ENCODE measurements at regions not wholly inside any gene's neighbourhood (a gene's known extent, or its start where the extent isn't known, plus 50 kb on each side); places are given as distances from the start of the nearest gene placed in this dataset.
A peak's percentile ranks its signal among the peaks of the same experiment; 100 is the strongest.
"Not testable (repeated sequence)": the region's sequence is repeated elsewhere in the genome, so short reads cannot be mapped to it uniquely, and the experiment has no call there.

GRCh38 chr10:80697926-80698325 lies 160.2 kb downstream of the SH2D4B start:
- DNase-seq: no peak

GRCh38 chr10:80699602-80700039 lies 161.9 kb downstream of the SH2D4B start:
- DNase-seq: peak; percentile 64

GRCh38 chr10:80700252-80700651 lies 162.6 kb downstream of the SH2D4B start:
- DNase-seq: no peak

- DNase-seq: no peak
Observed at GRCh38 chr10:80700760-80701444, 163.2 kb downstream of the SH2D4B start.

GRCh38 chr10:80701706-80702105 lies 164.0 kb downstream of the SH2D4B start:
- no peak for DNase-seq

GRCh38 chr10:80702143-80702542 lies 164.4 kb downstream of the SH2D4B start:
- DNase-seq: no peak

- DNase-seq: no peak
Observed at GRCh38 chr10:80705899-80706298, 168.2 kb downstream of the SH2D4B start.

- no peak for DNase-seq
Observed at GRCh38 chr10:80708185-80708584, 170.5 kb downstream of the SH2D4B start.

GRCh38 chr10:80708808-80709207 lies 171.1 kb downstream of the SH2D4B start:
- DNase-seq: no peak

GRCh38 chr10:80709866-80710265 lies 172.2 kb downstream of the SH2D4B start:
- DNase-seq: no peak

GRCh38 chr10:80713398-80713928 lies 175.8 kb downstream of the SH2D4B start:
- no peak for DNase-seq

GRCh38 chr10:80714566-80714965 lies 176.9 kb downstream of the SH2D4B start:
- DNase-seq: no peak

- DNase-seq: no peak
Observed at GRCh38 chr10:80718024-80718423, 180.3 kb downstream of the SH2D4B start.

GRCh38 chr10:80719935-80720334 lies 182.2 kb downstream of the SH2D4B start:
- no peak for DNase-seq

GRCh38 chr10:80720549-80720948 lies 182.8 kb downstream of the SH2D4B start:
- no peak for DNase-seq

GRCh38 chr10:80728354-80728753 lies 190.7 kb downstream of the SH2D4B start:
- DNase-seq: not testable (repeated sequence)

GRCh38 chr10:80729896-80730295 lies 192.2 kb downstream of the SH2D4B start:
- no peak for DNase-seq

- no peak for DNase-seq
Observed at GRCh38 chr10:80730522-80730921, 192.8 kb downstream of the SH2D4B start.

- DNase-seq: no peak
Observed at GRCh38 chr10:80734589-80734988, 196.9 kb downstream of the SH2D4B start.

GRCh38 chr10:80737209-80737608 lies 199.5 kb downstream of the SH2D4B start:
- no peak for DNase-seq

GRCh38 chr10:80739328-80739727 lies 201.6 kb downstream of the SH2D4B start:
- no peak for DNase-seq

GRCh38 chr10:80739963-80740715 lies 202.4 kb downstream of the SH2D4B start:
- DNase-seq: no peak

- no peak for DNase-seq
Observed at GRCh38 chr10:80741278-80741677, 203.6 kb downstream of the SH2D4B start.

GRCh38 chr10:80750268-80750667 lies 212.6 kb downstream of the SH2D4B start:
- DNase-seq: no peak

Measured in activated gamma-delta T cell treated with Interleukin-2 at 50 U/mL for 16 hours (primary cell).